ENCODE measurements at regions not wholly inside any gene's neighbourhood (a gene's known extent, or its start where the extent isn't known, plus 50 kb on each side); places are given as distances from the start of the nearest gene placed in this dataset.

DNA sequence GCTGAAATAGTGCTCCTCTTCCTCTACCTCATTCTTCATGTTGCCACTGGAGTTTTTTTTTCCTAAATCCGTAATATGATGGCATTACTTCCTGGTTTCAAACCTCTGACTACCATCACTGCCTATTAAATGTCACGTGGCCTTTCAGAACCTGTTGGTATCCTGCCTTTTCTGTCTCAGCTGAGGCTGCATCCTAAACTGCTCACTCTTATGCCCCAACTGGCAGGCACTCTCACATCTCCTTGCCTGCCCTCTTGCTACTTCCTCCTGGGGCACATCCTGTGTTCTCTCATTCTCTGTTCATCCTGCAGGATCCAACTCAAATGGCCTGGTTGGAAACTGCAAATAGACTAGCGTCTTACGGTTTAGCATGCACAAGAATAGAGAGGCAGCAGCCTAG, 468.1 kb upstream of the FANCL start:
- Histone ChIP-seq H2AFZ (ENCODE audit: low read depth, low read length) (no peak overlapping the region), H3F3A (ENCODE audit: insufficient read depth, low read length, poor library complexity, severe bottlenecking) (no peaks in the 10 kb centered on the region), H3K27ac (ENCODE audit: low read length) (no peak overlapping the region), H3K27me3 (ENCODE audit: insufficient read depth, low read depth, low read length) (no peaks in the 10 kb centered on the region), H3K79me2 (replicated peaks; ENCODE audit: insufficient read depth, low read length) (no peaks in the 10 kb centered on the region), H3K9me2 (ENCODE audit: insufficient read depth, low read length) (no peaks in the 10 kb centered on the region), H3K36me3 (ENCODE audit: insufficient read depth, low read length) (no peaks in the 10 kb centered on the region), H3K4me3 (ENCODE audit: low read length) (no peak overlapping the region), H3K4me2 (ENCODE audit: low read length) (no peak overlapping the region), H4K20me1 (ENCODE audit: insufficient read depth) (no peaks in the 10 kb centered on the region), H3K9ac (ENCODE audit: low read length) (no peak overlapping the region), H3K9me3 (ENCODE audit: low read length) (no peaks in the 10 kb centered on the region)
- TF ChIP-seq EZH2 (IDR thresholded peaks at IDR 0.05; ENCODE audit: borderline replicate concordance, insufficient read depth, low read length, poor library complexity, severe bottlenecking): no peak
- TF ChIP-seq SMC3 (conservative IDR thresholded peaks at IDR 0.05; ENCODE audit: poor library complexity): no peak
- TF ChIP-seq, protein P1, sequence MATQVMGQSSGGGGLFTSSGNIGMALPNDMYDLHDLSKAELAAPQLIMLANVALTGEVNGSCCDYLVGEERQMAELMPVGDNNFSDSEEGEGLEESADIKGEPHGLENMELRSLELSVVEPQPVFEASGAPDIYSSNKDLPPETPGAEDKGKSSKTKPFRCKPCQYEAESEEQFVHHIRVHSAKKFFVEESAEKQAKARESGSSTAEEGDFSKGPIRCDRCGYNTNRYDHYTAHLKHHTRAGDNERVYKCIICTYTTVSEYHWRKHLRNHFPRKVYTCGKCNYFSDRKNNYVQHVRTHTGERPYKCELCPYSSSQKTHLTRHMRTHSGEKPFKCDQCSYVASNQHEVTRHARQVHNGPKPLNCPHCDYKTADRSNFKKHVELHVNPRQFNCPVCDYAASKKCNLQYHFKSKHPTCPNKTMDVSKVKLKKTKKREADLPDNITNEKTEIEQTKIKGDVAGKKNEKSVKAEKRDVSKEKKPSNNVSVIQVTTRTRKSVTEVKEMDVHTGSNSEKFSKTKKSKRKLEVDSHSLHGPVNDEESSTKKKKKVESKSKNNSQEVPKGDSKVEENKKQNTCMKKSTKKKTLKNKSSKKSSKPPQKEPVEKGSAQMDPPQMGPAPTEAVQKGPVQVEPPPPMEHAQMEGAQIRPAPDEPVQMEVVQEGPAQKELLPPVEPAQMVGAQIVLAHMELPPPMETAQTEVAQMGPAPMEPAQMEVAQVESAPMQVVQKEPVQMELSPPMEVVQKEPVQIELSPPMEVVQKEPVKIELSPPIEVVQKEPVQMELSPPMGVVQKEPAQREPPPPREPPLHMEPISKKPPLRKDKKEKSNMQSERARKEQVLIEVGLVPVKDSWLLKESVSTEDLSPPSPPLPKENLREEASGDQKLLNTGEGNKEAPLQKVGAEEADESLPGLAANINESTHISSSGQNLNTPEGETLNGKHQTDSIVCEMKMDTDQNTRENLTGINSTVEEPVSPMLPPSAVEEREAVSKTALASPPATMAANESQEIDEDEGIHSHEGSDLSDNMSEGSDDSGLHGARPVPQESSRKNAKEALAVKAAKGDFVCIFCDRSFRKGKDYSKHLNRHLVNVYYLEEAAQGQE (IDR thresholded peaks at IDR 0.05; ENCODE audit: borderline replicate concordance): no peak

DNA sequence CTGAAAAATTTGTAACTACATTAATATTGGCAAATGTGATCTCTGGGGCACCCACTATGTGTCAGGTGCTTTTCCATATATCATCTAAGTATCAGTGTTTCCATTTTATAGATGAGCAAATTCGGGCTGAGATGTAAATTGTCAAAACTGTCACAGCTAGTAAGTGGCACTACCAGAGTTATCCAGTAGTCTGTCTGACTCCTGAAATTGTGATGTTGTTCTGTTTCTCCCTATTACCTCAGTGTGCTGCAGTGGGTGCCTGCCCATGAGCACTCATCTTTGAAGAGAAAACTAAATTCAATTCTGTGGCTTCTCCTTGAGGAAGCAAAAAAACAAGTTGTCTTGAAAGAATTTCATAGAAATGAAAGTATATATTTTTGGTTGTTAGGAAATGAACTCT, 467.4 kb upstream of the FANCL start:
- H3K4me3 ChIP-seq (ENCODE audit: low read length): no peak overlapping the region
- no peak overlapping the region for H3K4me2 ChIP-seq (ENCODE audit: low read length)
- no peaks in the 10 kb centered on the region for H3K9me3 ChIP-seq (ENCODE audit: low read length)
- no peaks in the 10 kb centered on the region for H3F3A ChIP-seq (ENCODE audit: insufficient read depth, low read length, poor library complexity, severe bottlenecking)
- no peak overlapping the region for H2AFZ ChIP-seq (ENCODE audit: low read depth, low read length)
- no peaks in the 10 kb centered on the region for H4K20me1 ChIP-seq (ENCODE audit: insufficient read depth)
- H3K36me3 ChIP-seq (ENCODE audit: insufficient read depth, low read length): no peaks in the 10 kb centered on the region
- H3K27me3 ChIP-seq (ENCODE audit: insufficient read depth, low read depth, low read length): no peaks in the 10 kb centered on the region
- TF ChIP-seq CTCF (IDR thresholded peaks at IDR 0.05; ENCODE audit: poor library complexity, severe bottlenecking): no peak
- TF ChIP-seq, protein P1 (IDR thresholded peaks at IDR 0.05; ENCODE audit: borderline replicate concordance): no peak
- TF ChIP-seq RAD21 (conservative IDR thresholded peaks at IDR 0.05): no peak
- TF ChIP-seq POLR2AphosphoS5 (IDR thresholded peaks at IDR 0.05): no peak
- TF ChIP-seq EP300 (conservative IDR thresholded peaks at IDR 0.05; ENCODE audit: poor library complexity, severe bottlenecking): no peak
- no peak for TF ChIP-seq SMC3 (conservative IDR thresholded peaks at IDR 0.05; ENCODE audit: poor library complexity)
- TF ChIP-seq MXI1 (conservative IDR thresholded peaks at IDR 0.05; ENCODE audit: poor library complexity, severe bottlenecking): no peak
- TF ChIP-seq EZH2 (IDR thresholded peaks at IDR 0.05; ENCODE audit: borderline replicate concordance, insufficient read depth, low read length, poor library complexity, severe bottlenecking): no peak
- no peak for TF ChIP-seq TAF1 (IDR thresholded peaks at IDR 0.05; ENCODE audit: low read depth)
- no peak overlapping the region for H3K9ac ChIP-seq (ENCODE audit: low read length)
- no peaks in the 10 kb centered on the region for H3K9me2 ChIP-seq (ENCODE audit: insufficient read depth, low read length)
- H3K27ac ChIP-seq (ENCODE audit: low read length): no peak overlapping the region
- no peaks in the 10 kb centered on the region for H3K79me2 ChIP-seq (replicated peaks; ENCODE audit: insufficient read depth, low read length)
